PC-9 (cell line): ENCODE measurements at regions not wholly inside any gene's neighbourhood (a gene's known extent, or its start where the extent isn't known, plus 50 kb on each side); places are given as distances from the start of the nearest gene placed in this dataset.
"Not testable (repeated sequence)": the region's sequence is repeated elsewhere in the genome, so short reads cannot be mapped to it uniquely, and the experiment has no call there.

Source experiments
- EZH2 ChIP-seq: fragments of 200-600 bp; sonication (generic); IDR thresholded peaks from 2 replicates; pipeline ENCODE4 v1.8.0; 2017; ENCODE audit warnings: antibody characterized with exemption, low read depth
- TF ChIP-seq, protein P1 (sequence below): fragments of 200-600 bp; sonication (generic); conservative IDR thresholded peaks from 2 replicates; pipeline ENCODE4 v1.6.1; 2017; ENCODE audit warnings: mixed run types, antibody characterized with exemption, mild to moderate bottlenecking, moderate library complexity

DNA sequence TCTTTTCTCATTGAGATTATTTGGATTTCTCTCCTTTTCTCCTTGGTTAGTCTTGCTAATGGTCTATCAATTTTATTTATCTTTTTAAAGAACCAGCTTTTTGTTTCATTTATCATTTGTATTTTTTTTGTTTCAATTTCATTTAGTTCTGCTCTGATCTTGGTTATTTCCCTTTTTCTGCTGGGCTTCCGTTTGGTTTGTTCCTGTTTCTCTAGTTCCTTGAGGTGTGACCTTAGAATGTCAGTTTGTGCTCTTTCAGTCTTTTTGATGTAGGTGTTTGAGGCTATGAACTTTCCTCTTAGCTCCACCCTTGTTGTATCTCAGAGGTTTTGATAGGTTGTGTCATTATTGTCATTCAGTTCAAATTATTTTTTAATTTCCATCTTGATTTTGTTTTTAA is 248.5 kb upstream of the CADM2 start:
- TF ChIP-seq EZH2, result not testable (repeated sequence)
- TF ChIP-seq, protein P1, sequence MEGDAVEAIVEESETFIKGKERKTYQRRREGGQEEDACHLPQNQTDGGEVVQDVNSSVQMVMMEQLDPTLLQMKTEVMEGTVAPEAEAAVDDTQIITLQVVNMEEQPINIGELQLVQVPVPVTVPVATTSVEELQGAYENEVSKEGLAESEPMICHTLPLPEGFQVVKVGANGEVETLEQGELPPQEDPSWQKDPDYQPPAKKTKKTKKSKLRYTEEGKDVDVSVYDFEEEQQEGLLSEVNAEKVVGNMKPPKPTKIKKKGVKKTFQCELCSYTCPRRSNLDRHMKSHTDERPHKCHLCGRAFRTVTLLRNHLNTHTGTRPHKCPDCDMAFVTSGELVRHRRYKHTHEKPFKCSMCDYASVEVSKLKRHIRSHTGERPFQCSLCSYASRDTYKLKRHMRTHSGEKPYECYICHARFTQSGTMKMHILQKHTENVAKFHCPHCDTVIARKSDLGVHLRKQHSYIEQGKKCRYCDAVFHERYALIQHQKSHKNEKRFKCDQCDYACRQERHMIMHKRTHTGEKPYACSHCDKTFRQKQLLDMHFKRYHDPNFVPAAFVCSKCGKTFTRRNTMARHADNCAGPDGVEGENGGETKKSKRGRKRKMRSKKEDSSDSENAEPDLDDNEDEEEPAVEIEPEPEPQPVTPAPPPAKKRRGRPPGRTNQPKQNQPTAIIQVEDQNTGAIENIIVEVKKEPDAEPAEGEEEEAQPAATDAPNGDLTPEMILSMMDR, result not testable (repeated sequence)
